ENCODE measurements at regions not wholly inside any gene's neighbourhood (a gene's known extent, or its start where the extent isn't known, plus 50 kb on each side); places are given as distances from the start of the nearest gene placed in this dataset.

- Histone ChIP-seq H3K4me3 (no peak overlapping the region), H3K27me3 (no peaks in the 10 kb centered on the region), H3K9me3 (no peaks in the 10 kb centered on the region), H3K4me1 (no peaks in the 10 kb centered on the region), H3K27ac (no peak overlapping the region), H3K36me3 (no peaks in the 10 kb centered on the region)
- DNase-seq: no peak
- TF ChIP-seq CTCF (IDR thresholded peaks at IDR 0.05) (no peak), POLR2A (IDR thresholded peaks at IDR 0.05) (no peak)
- intact Hi-C loops (cut with DNase I; ENCODE audit: low total_unique reads): no loop called here
Measured at GRCh38 chrX:110614596-110614995, 181.0 kb downstream of the CHRDL1 start.

Measured in uterus (tissue), 3 donors.